Inferior parietal cortex (tissue), 1 donor: ENCODE measurements at regions not wholly inside any gene's neighbourhood (a gene's known extent, or its start where the extent isn't known, plus 50 kb on each side); places are given as distances from the start of the nearest gene placed in this dataset.
A peak's percentile ranks its signal among the peaks of the same experiment; 100 is the strongest.

Experiments
- DNase-seq: peaks from one replicate; pipeline ENCODE4 v3.0.0-alpha.2; 2016; ENCODE audit errors: extremely low spot score

DNA sequence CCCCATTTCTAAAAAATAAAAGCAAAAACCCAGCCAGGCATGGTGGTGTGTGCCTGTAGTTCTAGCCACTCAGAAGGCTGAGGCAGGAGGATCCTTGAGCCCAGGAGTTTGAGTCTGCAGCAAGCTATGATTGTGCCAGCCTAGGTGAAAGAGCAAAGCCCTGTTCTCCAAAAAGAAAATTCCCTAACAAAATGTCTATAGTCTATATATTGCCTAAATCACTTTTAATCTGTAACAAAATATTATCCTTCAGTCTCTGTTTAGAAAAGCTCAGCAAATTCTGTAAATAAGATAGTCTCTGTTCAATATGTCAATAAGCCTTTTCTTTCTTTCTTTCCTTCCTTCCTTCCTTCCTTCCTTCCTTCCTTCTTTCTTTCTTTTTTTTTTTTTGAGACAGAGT, 75.8 kb upstream of the ZFP64 start:
- DNase-seq = no peak

- no peak for DNase-seq
Measured at GRCh38 chr20:52263757-52264156, 72.2 kb upstream of the ZFP64 start.

- no peak for DNase-seq
Measured at GRCh38 chr20:52261792-52262191, 70.2 kb upstream of the ZFP64 start.

GRCh38 chr20:52259295-52259694, 67.7 kb upstream of the ZFP64 start:
- no peak for DNase-seq

- DNase-seq = no peak
Measured at GRCh38 chr20:52256454-52256853, 64.9 kb upstream of the ZFP64 start.

DNA sequence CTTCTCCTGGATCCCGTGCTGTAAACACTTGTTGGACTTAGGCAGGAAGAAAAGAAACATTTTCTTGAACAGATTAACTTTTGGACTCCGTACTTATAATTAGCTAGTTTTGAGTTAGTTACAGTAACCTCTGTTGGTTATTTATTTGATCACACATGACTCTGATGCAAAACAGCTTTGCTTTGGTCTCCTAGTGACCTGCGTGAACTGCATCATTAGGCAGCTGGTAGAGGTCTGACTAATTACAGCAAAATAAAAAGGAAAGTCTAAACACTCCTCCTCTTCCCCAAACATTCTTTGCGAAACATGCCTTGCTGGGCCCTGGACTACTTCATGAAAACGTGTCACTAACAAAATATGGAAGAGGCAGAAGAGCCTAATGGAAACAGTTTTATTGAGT, 61.1 kb upstream of the ZFP64 start:
- no peak for DNase-seq

GRCh38 chr20:52251827-52252226, 60.2 kb upstream of the ZFP64 start:
- DNase-seq = no peak

GRCh38 chr20:52251136-52251700, 59.6 kb upstream of the ZFP64 start:
- DNase-seq = no peak

GRCh38 chr20:52247548-52247947, 56.0 kb upstream of the ZFP64 start:
- no peak for DNase-seq

DNA sequence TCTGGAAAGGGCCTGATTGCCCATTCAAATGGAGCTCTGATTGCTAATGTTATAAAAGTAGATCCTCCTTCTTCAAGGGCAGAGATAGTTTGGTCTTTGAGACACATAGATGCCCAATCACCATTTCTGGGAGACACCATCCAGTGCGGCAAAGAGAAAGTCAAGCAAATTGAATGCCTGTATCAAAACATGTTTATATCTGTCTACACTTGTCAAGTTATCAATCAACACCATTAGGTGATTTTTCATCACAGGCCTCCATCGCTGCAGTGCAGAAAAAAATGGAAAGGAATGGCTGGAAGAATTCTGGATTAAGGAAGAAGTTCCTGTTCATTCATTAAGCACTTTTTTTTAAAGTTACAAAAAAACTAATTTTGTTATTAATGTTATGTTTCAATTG, 54.8 kb upstream of the ZFP64 start:
- DNase-seq = no peak

- DNase-seq = no peak
Measured at GRCh38 chr20:52244702-52245101, 53.1 kb upstream of the ZFP64 start.

GRCh38 chr20:52242237-52243230, 51.0 kb upstream of the ZFP64 start:
- peak; percentile 73 for DNase-seq
